T-helper 9 cell (primary cell): ENCODE measurements at regions not wholly inside any gene's neighbourhood (a gene's known extent, or its start where the extent isn't known, plus 50 kb on each side); places are given as distances from the start of the nearest gene placed in this dataset.

Experiments used
- DNase-seq: peaks from one replicate; pipeline ENCODE4 v3.0.0-alpha.2; 2020

- DNase-seq, result no peak
Measured at GRCh38 chr11:79971255-79971654, 530.4 kb upstream of the TENM4 start.

- no peak for DNase-seq
Measured at GRCh38 chr11:79966592-79966991, 525.8 kb upstream of the TENM4 start.

GRCh38 chr11:79963856-79964645 lies 523.2 kb upstream of the TENM4 start:
- DNase-seq, result no peak

GRCh38 chr11:79960461-79960860 lies 519.6 kb upstream of the TENM4 start:
- DNase-seq, result no peak

- no peak for DNase-seq
Measured at GRCh38 chr11:79959318-79959717, 518.5 kb upstream of the TENM4 start.

GRCh38 chr11:79957702-79958101 lies 516.9 kb upstream of the TENM4 start:
- no peak for DNase-seq

GRCh38 chr11:79956061-79956460 lies 515.2 kb upstream of the TENM4 start:
- DNase-seq, result no peak

- no peak for DNase-seq
Measured at GRCh38 chr11:79953629-79954028, 512.8 kb upstream of the TENM4 start.

GRCh38 chr11:79950741-79951140 lies 509.9 kb upstream of the TENM4 start:
- no peak for DNase-seq

GRCh38 chr11:79950172-79950571 lies 509.3 kb upstream of the TENM4 start:
- no peak for DNase-seq

GRCh38 chr11:79949574-79949973 lies 508.7 kb upstream of the TENM4 start:
- no peak for DNase-seq

GRCh38 chr11:79942646-79943045 lies 501.8 kb upstream of the TENM4 start:
- no peak for DNase-seq

GRCh38 chr11:79942090-79942489 lies 501.3 kb upstream of the TENM4 start:
- no peak for DNase-seq

GRCh38 chr11:79940974-79941735 lies 500.3 kb upstream of the TENM4 start:
- no peak for DNase-seq

- no peak for DNase-seq
Measured at GRCh38 chr11:79940165-79940564, 499.3 kb upstream of the TENM4 start.

GRCh38 chr11:79939111-79939510 lies 498.3 kb upstream of the TENM4 start:
- DNase-seq, result no peak

GRCh38 chr11:79937676-79938334 lies 497.0 kb upstream of the TENM4 start:
- no peak for DNase-seq

GRCh38 chr11:79932612-79933011 lies 491.8 kb upstream of the TENM4 start:
- DNase-seq, result no peak

GRCh38 chr11:79931692-79932091 lies 490.9 kb upstream of the TENM4 start:
- DNase-seq, result no peak

- DNase-seq, result no peak
Measured at GRCh38 chr11:79926707-79927106, 485.9 kb upstream of the TENM4 start.

- no peak for DNase-seq
Measured at GRCh38 chr11:79925570-79925969, 484.7 kb upstream of the TENM4 start.

GRCh38 chr11:79922641-79923040 lies 481.8 kb upstream of the TENM4 start:
- no peak for DNase-seq

GRCh38 chr11:79920480-79920879 lies 479.6 kb upstream of the TENM4 start:
- DNase-seq, result no peak

GRCh38 chr11:79919350-79919749 lies 478.5 kb upstream of the TENM4 start:
- DNase-seq, result no peak
